Aorta (tissue), 5 donors: ENCODE measurements at regions not wholly inside any gene's neighbourhood (a gene's known extent, or its start where the extent isn't known, plus 50 kb on each side); places are given as distances from the start of the nearest gene placed in this dataset.
A peak's percentile ranks its signal among the peaks of the same experiment; 100 is the strongest.
"Not testable (repeated sequence)": the region's sequence is repeated elsewhere in the genome, so short reads cannot be mapped to it uniquely, and the experiment has no call there.

Source experiments
- ATAC-seq: fragments of 200-7000 bp; cut with Tn5 transposase; one replicate; pipeline ENCODE4 v1.9.1; 2022; ENCODE audit warnings: moderate library complexity; ENCODE audit not compliant: low FRiP score
- DNase-seq, 2 donors: peaks; one replicate each; pipeline ENCODE4 v3.0.0-alpha.2; 2020
- H3K27ac ChIP-seq, 2 donors: one replicate each; pipeline ENCODE4 v1.5.1; 2013; ENCODE audit warnings: low read length in 2 of 2, mild to moderate bottlenecking in 2 of 2, moderate library complexity in 2 of 2, control low read depth in 1 of 2, inconsistent platforms in 1 of 2, low read depth in 1 of 2
- H3K27me3 ChIP-seq, 2 donors: one replicate each; pipeline ENCODE4 v1.6.1; 2013; ENCODE audit warnings: control low read depth in 1 of 2, low read length in 1 of 2, mild to moderate bottlenecking in 1 of 2, moderate library complexity in 1 of 2; ENCODE audit not compliant: insufficient read depth in 2 of 2, control insufficient read depth in 1 of 2
- H3K36me3 ChIP-seq, 2 donors: one replicate each; pipeline ENCODE4 v1.6.1; 2013; ENCODE audit warnings: control low read depth in 1 of 2, low read length in 1 of 2, mild to moderate bottlenecking in 1 of 2; ENCODE audit not compliant: insufficient read depth in 2 of 2, control insufficient read depth in 1 of 2
- H3K4me1 ChIP-seq, 2 donors: one replicate each; pipeline ENCODE4 v1.6.1; 2013; ENCODE audit warnings: low read length in 2 of 2, control low read depth in 1 of 2, mild to moderate bottlenecking in 1 of 2, moderate library complexity in 1 of 2; ENCODE audit not compliant: insufficient read depth in 2 of 2, control insufficient read depth in 1 of 2
- H3K4me3 ChIP-seq, 2 donors: one replicate each; pipeline ENCODE4 v1.5.1; 2013; ENCODE audit warnings: low read length in 2 of 2, control low read depth in 1 of 2, mild to moderate bottlenecking in 1 of 2
- H3K9me3 ChIP-seq: one replicate; pipeline ENCODE4 v1.6.1; 2013; ENCODE audit warnings: mild to moderate bottlenecking, low read length; ENCODE audit not compliant: control insufficient read depth
- WGBS, 2 donors: extraction: QIAGEN DNeasy Blood & Tissue Kit; methylation state at CpG; one replicate each; pipeline ENCODE4 v1.1.7; 2013; 5-methylcytosine and 5-hydroxymethylcytosine counted together
- intact Hi-C, 2 donors: fragments of 100-400 bp; cut with DNase I; formaldehyde crosslinking; loops; one replicate each; pipeline versions ENCODE4 v1.14.2 to v1.15.0; 2022
- donor health status: healthy with polysubstance abuse.
- donor health status: Bipolar disorder and iron deficiency.
- donor health status: DM: no; HTN: no; CAD: no.
- donor health status: DM: no; HTN: no; CAD: no.
- donor health status: DM: yes; HTN: yes; CAD: no.

DNA sequence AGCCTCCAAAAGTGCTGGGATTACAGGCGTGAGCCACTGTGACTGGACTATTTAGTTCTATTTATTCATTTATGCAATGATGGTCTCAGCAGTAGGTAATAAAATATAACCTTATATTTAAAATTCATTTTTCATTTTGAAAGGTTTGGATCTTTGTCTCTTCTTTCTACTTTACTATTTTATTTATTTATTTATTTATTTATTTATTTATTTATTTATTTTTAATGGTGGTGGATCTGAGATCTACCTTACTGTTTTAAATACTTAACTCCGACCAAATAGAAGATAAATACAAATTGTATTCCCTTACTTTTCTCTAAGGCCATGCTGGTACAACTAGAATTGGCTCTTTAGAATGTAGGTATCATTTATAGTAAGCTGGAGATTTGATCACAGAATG, 159.9 kb upstream of the NBPF19 start:
- WGBS, 2 donors: 93 to 94% methylated on average over 2 of the region's 2 CpGs
- H3K4me3 ChIP-seq, H3K36me3 ChIP-seq, intact Hi-C loops, DNase-seq, H3K9me3 ChIP-seq, H3K27ac ChIP-seq, H3K4me1 ChIP-seq, ATAC-seq, H3K27me3 ChIP-seq: not testable (repeated sequence)

DNA sequence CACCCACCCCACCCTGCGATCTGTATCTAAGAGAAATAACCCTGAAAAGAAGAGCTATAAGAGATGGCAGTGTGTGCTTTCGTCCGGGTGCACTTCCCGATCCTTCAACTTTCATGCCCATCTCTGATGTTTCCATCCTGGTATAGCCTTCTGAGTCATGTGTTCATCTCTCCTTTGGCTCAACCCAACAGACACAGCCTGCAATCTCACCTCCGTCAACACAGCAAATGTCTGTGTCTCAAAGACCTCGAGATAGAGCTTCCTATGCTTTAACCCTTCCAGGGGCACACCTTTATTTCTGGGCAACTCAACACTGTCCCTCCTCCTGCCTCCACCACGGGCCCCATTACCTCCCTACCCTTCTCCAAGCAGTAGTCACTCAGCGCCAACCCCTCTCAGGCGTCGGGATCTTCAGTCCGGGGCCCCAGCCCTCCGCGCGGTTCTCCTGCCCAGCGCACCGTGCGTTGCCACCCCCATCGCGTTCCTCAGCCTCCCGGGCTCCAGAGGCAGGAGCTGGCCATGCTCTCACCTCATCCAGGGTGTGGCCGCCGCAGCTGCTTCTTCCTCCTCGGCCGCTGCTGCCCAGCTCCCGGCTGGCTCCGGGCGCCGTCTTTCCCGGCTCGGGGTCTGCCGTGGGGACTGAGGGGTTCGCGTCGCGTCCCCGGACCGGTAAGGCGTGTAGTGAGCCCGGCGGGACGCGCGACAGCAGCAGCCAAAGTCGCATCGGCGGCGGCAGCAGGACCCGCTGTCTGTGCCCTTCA, 153.7 kb upstream of the NBPF19 start:
- intact Hi-C loops, H3K36me3 ChIP-seq: not testable (repeated sequence)
- WGBS, 2 donors: no CpG with 5 or more reads among the region's 48 CpGs

DNA sequence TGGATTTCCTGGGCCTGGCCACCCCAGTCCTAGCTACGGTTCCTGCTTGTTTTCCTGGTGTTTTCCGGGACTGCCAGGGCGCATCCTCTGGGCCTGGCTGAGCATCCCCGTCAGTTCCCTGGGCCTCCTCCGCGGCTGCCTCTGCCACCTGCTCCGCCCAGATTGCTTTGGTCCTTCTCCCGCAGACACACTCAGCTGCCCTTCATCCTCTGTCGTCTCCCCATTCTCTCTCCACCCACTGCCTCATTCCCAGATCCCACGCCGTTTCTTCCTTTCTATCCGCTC, 153.2 kb upstream of the NBPF19 start:
- H3K36me3 ChIP-seq, H3K4me3 ChIP-seq, DNase-seq, H3K4me1 ChIP-seq, H3K27me3 ChIP-seq, H3K27ac ChIP-seq, intact Hi-C loops, H3K9me3 ChIP-seq: not testable (repeated sequence)
- ATAC-seq: peak; percentile 19
- WGBS, 2 donors: no CpG with 5 or more reads among the region's 12 CpGs

More for the DNA sequence above, 153.7 kb upstream of the NBPF19 start:
- not testable (repeated sequence) for H3K27me3 ChIP-seq, H3K4me1 ChIP-seq, H3K4me3 ChIP-seq, DNase-seq, H3K27ac ChIP-seq, H3K9me3 ChIP-seq
- peak; percentile 54 for ATAC-seq

DNA sequence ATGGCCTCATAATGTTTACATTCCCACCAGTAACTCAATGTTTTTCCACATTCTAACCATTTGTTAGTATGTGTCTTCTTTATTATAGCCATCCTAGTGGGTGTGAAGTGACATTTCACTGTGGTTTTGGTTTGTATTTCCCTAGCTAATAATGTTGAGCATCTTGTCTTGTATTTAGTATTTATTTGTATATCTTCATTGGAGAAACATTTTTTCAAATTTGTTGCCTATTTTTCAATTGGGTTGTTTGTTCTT, 144.8 kb upstream of the NBPF19 start:
- H3K27me3 ChIP-seq, H3K36me3 ChIP-seq, H3K9me3 ChIP-seq, H3K27ac ChIP-seq, H3K4me3 ChIP-seq, H3K4me1 ChIP-seq, ATAC-seq, intact Hi-C loops, DNase-seq: not testable (repeated sequence)

DNA sequence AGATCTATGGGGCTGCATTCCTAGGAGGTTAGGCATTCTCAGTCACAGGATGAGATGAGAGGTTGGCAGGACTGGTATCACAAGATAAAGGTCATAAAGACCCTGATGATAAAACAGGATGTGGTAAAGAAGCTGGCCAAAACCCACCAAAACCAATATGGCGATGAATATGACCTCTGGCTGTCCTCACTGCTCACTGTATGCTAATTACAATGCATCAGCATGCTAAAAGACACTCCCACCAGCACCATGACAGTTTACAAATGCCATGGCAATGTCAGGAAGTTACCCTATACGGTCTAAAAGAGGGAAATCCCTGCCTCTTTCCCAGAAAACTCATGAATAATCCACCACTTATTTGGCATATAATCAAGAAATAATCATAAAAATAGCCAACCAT, 138.8 kb upstream of the NBPF19 start:
- H3K4me1 ChIP-seq, H3K4me3 ChIP-seq, H3K36me3 ChIP-seq, DNase-seq, ATAC-seq, H3K27ac ChIP-seq, H3K27me3 ChIP-seq, H3K9me3 ChIP-seq, intact Hi-C loops: not testable (repeated sequence)
- WGBS, 2 donors: no CpG with 5 or more reads among the region's 2 CpGs

DNA sequence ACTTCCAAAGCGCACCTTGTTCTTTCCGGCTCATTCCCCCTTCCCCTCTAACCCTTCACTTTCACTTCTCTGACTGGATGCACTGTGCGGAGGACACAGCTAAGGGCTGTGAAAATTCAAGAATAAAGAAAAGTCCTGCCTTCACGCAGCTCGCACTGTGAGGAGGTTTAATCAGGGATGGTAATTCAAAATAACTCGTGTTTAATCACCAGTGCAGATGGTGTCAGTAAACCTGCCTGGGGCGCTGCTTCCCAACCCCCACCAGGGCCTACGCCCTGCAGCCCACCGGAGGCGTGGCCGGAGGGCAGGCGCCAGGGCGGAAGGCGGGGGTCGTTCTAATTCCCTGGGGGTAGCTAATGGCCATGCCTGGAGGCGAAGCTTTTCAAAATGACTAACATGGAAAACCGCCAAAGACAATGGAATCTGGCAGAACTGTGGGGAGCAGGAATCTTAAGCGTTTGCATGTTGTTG, 136.6 kb upstream of the NBPF19 start:
- H3K36me3 ChIP-seq, H3K9me3 ChIP-seq, H3K4me3 ChIP-seq, intact Hi-C loops, H3K27ac ChIP-seq, DNase-seq, H3K4me1 ChIP-seq, H3K27me3 ChIP-seq: not testable (repeated sequence)
- peak; percentile 78 for ATAC-seq
- WGBS, 2 donors: no CpG with 5 or more reads among the region's 18 CpGs

DNA sequence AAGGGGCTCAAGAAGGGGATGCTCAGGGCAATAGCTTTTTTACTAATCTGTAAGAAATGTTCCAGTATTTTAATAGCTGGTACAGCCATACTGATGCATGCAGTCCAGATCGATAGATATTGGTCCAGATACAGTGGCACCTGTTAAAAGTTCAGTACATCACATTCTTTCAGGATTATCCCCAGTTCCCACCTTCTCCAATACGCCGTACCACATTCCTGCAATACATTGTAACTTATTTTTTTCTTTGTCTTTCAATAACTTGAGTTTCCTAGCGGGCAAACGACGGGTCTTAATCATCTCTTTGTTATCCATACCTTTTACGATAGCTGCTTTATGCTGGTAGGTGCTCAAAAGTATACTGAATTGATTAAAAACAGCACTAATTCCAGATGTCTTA, 136.1 kb upstream of the NBPF19 start:
- H3K9me3 ChIP-seq, DNase-seq, H3K36me3 ChIP-seq, H3K27ac ChIP-seq, ATAC-seq, H3K4me3 ChIP-seq, H3K4me1 ChIP-seq, H3K27me3 ChIP-seq, intact Hi-C loops: not testable (repeated sequence)
- WGBS, 2 donors: no CpG with 5 or more reads among the region's 7 CpGs

DNA sequence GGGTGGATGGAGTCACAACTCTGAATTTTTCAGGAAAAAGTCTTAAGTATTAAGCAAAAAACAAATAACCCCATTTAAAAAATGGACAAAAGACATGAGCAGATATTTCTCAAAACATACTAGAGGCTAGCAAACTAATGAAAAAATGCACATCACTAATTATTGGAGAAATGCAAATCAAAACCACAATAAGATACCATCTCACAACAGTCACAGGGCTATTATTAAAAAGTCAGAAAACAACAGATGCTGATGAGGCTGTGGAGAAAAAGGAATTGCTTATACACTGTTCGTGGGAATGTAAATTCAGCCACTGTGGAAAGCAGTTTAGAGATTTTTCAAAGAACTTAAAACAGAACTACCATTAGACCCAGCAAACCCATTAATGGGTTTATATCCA, 125.4 kb upstream of the NBPF19 start:
- ATAC-seq, H3K27me3 ChIP-seq, H3K27ac ChIP-seq, H3K4me1 ChIP-seq, H3K4me3 ChIP-seq, H3K36me3 ChIP-seq, DNase-seq, H3K9me3 ChIP-seq, intact Hi-C loops: not testable (repeated sequence)
- no CpG with 5 or more reads among the region's 1 CpG for whole genome bisulfite sequencing, 2 donors

DNA sequence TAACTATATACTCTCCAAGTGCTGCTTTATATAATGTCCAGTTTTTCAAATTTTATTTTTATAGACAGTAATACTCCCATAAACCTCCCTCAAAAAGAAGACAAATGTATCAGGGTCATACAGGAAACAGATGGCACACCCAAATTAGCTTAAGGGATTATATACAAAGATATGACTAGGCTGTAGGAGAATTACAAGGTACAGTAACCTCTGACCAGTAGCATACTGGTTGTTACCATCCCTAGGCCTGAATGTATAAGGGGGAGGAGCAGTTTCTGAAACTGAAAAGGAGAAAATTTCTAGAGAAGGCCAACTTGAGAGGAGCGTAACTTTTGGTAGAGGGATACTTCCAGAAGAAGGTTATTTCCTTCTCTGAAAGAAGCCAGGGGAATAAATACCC, 122.6 kb upstream of the NBPF19 start:
- ATAC-seq, H3K36me3 ChIP-seq, H3K27ac ChIP-seq, H3K9me3 ChIP-seq, H3K4me3 ChIP-seq, H3K27me3 ChIP-seq, H3K4me1 ChIP-seq, DNase-seq, intact Hi-C loops: not testable (repeated sequence)
- WGBS, 2 donors: no CpG with 5 or more reads among the region's 1 CpG
